A172 (cell line): ENCODE measurements at regions not wholly inside any gene's neighbourhood (a gene's known extent, or its start where the extent isn't known, plus 50 kb on each side); places are given as distances from the start of the nearest gene placed in this dataset.
A peak's percentile ranks its signal among the peaks of the same experiment; 100 is the strongest.

ENCODE experiments used
- DNase-seq: peaks from one replicate; pipeline ENCODE4 v3.0.0-alpha.2; 2015; ENCODE audit warnings: low spot score

- DNase-seq: no peak
Observed at GRCh38 chr10:4265964-4266363, 481.0 kb upstream of the KLF6 start.

DNA sequence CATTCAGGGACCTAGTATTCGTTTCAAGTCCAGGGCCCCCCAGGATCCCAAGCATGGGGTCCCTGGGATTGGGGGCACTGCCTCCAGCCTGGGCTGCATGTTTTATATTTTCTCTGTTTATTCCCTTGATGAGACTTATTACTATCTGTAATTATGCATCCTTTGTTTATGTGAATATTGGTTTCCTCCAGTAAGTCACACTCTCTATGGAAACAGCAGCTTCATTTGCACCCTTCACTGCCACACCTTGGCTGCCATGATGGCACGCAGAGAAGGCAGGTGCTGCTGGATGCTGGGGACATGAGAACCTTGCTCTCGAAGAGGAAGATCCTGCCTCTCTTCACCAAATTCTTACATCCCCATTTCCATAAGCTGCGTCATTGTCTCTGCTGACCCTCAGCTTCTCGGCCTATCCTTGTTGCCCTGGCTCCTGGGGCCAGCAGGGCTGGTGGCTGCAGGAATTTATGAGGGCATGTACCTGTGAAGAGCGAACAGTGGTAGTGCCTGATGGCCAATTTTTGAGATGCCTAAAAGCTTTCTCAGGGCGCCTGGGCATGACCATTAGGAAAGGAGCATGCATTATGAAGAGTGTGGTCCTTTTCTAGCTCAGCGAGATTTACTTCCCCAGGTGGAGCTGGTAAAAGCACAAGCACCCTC is 479.3 kb upstream of the KLF6 start:
- DNase-seq: no peak

GRCh38 chr10:4263601-4263921 is 478.6 kb upstream of the KLF6 start:
- DNase-seq: no peak

DNA sequence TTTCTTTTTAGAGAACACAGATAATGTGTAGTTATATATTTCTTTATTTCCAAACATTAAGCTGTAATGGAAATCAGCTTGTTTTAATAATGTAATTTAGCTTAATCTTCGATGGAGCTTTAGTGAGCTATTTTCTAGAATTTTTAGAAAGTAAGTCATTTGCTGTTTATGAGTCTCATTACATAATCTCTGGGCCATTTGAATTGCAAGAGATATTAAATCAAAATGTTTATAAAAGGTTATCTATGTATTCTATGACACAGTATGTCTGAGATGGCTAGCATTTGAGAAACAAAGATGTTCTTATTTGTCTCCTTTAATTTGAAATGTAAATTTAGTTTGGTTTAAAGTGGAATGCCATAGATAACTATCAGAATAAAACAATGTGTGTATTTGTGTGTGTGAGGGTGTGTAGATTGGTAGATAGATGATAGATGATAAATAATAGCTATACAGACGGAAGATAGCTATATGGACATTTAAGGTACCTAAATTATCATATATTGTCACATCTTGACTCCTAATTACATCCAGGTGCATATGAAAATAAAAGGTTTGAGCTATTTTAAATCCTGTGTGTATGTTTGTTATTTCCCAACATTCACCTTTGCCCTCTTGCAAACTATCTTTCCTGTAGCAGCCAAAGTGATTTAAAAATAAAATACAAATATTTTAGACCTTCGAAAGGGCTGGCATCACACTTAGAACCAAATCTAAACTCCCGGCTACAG is 478.0 kb upstream of the KLF6 start:
- no peak for DNase-seq

GRCh38 chr10:4262449-4262848 is 477.4 kb upstream of the KLF6 start:
- no peak for DNase-seq

DNA sequence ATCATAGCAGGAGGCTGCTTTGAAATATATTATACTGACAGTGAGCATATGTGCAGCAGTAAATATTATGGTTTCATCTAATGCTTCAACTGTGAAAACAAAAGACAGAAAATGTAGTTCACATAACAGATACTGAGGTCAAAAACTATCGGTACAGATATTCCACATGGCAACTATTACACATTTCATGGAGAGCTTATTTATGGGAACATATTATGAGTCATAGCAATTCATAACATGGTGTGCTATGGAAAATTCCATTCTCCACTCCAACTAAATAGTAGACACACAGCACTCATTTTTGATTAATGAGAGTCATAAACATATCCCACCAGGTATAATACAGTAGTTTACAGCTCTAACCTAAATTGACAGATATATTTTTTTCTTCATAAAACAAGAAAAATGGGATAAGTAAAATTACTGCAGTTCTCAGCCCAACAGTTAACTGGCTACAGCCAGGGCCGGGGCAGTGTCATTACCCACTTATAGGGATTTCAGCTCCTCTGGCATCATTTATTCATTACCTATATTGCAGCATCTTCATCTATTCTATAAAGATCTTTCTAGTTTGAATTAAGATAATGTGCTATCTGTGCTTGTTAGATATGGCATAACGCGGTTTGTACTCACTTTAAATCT is 475.6 kb upstream of the KLF6 start:
- peak; percentile 23 for DNase-seq

DNA sequence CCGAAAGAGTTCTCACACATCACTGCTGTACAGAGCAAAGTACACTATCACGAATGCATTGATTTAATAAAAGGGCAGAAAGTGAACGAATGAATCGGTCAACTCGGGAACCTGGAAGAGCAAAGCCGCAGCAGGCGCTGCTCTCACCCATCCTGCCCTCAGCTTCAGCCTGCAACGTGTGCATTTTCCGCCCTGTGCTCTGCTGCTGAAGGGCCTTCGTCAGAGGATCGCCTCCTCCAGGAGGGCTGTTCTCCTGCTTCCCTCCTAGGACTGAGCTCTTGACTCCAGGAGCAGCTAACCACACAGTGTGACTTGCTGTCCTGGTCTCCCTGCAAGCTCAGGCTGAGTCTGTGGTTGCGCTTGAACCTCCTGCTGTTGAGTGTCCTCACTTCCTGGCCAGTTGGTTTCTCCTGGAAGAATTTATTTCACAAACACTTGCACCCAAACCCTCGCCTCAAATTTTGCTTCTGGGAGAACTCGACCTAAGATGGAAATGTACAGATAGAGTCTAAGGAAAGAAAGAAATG is 473.0 kb upstream of the KLF6 start:
- no peak for DNase-seq

DNA sequence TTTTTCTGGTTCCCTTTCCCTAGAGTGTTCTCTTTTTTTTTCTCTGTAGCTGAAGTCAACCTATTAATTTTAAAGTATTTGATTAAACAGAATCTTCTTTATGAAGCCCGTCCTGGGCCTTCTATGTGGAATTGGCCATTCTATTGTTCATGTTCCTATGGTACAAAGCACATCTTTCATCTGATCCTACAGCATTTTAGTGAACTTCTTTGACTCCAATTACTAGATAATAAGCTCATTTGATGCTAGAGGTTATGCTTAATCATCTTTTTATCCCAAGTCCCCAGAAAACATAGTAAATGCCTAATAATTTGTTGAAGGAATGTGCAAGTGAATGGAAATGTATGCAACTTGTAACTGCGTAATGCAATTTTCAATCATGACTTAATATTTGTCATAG is 472.0 kb upstream of the KLF6 start:
- no peak for DNase-seq

- DNase-seq: no peak
Observed at GRCh38 chr10:4255751-4256150, 470.7 kb upstream of the KLF6 start.

- DNase-seq: peak; percentile 45
Observed at GRCh38 chr10:4254101-4254994, 469.3 kb upstream of the KLF6 start.

DNA sequence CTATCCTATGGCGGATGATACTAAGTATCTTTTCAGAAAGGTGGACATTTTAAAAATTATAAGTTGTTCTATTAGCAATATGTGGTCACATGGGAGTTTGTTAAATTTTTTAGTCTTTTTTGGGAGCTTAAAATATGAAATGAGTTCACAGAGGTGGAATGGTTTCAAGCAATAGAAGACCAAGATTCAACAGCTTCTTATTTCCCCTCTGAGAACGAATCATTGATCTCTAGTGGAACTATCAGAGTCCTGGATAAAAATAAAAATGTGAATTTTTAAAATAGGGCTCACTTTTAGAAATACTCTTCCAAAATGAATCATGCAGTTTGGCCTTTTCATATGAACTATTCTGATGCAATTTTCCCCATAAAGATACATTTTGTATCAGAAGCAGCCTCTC is 467.7 kb upstream of the KLF6 start:
- no peak for DNase-seq

DNA sequence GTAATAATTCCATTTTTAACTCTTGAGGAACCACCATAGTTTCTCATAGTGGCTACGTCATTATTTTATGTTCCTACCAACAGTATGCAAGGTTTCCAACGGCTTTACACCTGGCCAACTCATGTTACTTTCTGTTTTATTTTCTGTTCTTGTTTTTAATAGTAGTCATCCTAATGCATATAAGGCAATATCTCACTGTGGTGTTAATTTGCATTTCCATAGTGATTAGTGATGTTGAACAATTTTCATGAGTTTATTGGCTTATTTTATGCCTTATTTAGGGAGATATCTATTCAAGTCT is 465.5 kb upstream of the KLF6 start:
- no peak for DNase-seq

GRCh38 chr10:4249841-4250586 is 465.0 kb upstream of the KLF6 start:
- DNase-seq: no peak

DNA sequence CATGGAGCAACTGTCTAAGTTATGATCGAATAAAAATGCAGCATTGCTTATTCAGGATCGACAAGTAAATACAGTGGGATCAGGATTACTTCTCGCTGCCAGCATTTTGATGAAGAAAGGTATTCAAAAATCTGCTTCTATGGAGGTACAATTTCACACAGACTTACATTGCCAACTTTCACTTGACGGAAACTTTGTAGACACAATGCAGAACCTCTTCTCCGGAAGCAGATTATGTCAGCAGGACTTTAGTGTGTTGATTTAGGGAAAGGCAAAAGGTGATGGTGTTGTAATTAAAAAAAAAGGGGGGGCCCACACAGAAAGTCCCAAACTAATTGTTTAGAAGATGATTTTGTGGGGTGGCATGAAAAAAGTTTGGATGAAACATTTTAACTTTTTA is 462.4 kb upstream of the KLF6 start:
- no peak for DNase-seq

GRCh38 chr10:4246881-4247358 is 461.9 kb upstream of the KLF6 start:
- peak; percentile 86 for DNase-seq

- peak; percentile 96 for DNase-seq
Observed at GRCh38 chr10:4243651-4244050, 458.6 kb upstream of the KLF6 start.

DNA sequence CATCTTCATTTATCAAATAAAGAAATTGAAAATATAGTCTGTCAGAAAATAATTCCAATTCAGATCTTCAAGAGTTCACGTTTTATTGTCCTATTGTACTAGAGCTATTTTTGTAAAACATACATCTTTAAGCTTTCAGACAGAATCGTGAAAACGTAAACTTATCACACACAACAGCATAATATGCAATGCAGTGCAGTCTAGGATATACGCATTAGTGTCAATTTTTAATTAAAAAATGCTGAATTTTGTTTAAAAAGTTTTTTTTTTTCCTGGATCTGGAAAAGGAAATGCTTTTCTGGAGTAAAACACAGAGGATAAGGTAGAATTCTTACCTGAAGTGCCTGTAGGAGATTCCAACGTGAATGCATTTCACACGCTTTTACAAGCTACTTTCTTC is 458.2 kb upstream of the KLF6 start:
- DNase-seq: no peak

DNA sequence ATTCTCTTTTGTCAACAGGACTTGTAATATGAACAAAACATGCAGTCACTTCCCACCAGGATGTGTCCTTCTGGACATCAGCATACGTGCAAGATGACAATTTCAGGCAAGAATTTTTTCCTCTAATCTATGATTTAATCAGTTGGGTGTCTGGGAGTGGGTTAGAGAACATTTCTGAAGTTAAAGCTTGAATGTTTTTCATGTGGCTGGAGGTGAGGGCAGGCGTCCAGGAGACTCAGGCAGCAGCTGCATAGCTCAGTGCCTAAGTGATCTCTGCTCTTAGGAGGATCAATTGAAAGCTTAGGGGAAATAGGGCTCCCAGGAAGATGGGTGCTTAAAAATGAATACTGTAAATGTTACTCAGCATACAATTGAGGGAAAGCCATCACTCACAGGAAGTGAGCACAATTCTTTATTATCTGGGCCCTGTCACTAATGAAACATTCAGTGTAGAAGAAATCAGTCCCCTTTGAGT is 457.6 kb upstream of the KLF6 start:
- DNase-seq: peak; percentile 69

GRCh38 chr10:4241724-4242345 is 456.8 kb upstream of the KLF6 start:
- peak; percentile 81 for DNase-seq

- DNase-seq: peak; percentile 64
Observed at GRCh38 chr10:4240608-4241197, 455.7 kb upstream of the KLF6 start.
